GM18861 (cell line): ENCODE measurements at regions not wholly inside any gene's neighbourhood (a gene's known extent, or its start where the extent isn't known, plus 50 kb on each side); places are given as distances from the start of the nearest gene placed in this dataset.
"Not testable (repeated sequence)": the region's sequence is repeated elsewhere in the genome, so short reads cannot be mapped to it uniquely, and the experiment has no call there.

Experiments
- ATAC-seq: cut with Tn5 transposase; IDR thresholded peaks from one replicate; pipeline ENCODE4 v1.9.1; 2021; ENCODE audit not compliant: unreplicated experiment

DNA sequence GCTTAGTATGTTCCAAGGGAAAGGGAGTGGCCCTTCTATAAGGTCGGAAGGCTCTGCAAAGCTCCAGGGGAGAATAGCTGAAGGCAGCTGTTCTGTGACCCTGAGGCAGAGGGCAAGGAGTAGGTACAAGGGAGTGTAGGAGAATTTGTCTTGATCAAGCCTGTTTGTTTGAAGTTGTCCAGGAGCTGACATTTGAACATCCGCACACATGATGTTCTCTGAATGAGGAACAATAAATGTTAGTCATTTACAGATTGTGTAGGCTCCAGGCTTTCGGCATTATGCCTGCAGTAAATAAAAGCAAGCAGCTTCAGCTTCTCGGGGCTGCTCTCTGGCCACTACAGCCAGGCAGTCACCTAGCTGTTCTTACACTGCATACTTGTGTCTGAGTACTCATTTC, 52.7 kb downstream of the CTAGE6 start:
- not testable (repeated sequence) for ATAC-seq

DNA sequence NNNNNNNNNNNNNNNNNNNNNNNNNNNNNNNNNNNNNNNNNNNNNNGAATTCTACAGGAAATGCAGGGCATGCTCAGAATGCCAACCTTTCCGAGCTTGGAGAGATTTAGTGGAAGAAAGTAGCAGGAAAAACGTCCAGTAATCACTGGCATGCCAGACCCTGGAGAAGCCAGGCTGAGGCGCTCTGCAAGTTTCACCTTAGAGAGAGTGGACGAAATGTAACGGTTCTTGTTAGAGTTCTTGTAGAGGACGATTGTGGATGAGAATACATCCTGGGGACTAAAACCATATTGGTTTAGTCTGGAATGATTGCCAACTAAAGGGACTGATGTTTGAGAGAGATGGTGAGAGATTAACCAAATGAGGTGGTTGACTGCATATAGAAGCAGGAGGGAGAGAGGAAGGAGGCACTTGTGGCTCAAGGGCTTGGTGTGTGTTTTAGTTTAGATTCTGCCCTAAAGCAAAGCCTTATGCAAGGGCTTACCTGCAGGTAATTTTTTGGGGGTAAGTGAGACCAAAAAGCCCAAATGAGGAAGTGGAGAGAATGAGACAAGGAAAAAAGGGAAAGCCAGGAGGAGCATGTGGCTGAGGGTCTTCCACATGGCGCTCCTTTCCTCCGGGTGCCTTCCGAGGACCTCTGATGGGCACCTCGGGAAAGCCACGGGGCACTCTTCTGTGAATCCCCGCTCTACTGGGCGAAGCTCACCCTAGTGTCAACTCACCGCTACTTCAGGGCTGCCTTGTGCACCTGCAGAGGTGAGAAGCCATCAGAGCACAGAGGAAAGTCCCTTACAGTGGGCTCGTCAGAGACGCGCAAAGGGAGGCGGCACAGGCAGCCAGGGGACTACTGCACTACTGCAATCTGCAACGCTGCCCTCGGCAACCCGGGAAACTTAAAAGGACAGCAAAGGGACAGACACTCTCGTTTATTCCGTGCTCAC, 56.5 kb downstream of the CTAGE6 start:
- peak; percentile 98 for ATAC-seq
